ENCODE measurements at regions not wholly inside any gene's neighbourhood (a gene's known extent, or its start where the extent isn't known, plus 50 kb on each side); places are given as distances from the start of the nearest gene placed in this dataset.

GRCh38 chr4:63607169-63607872 is 801.9 kb downstream of the TECRL start:
- Histone ChIP-seq H3K36me3 (no peaks in the 10 kb centered on the region), H3K9me3 (no peaks in the 10 kb centered on the region), H3K4me1 (no peaks in the 10 kb centered on the region), H3K27ac (no peak overlapping the region), H3K27me3 (no peaks in the 10 kb centered on the region), H3K4me3 (no peak overlapping the region)
- DNase-seq: no peak
- TF ChIP-seq, protein P1, sequence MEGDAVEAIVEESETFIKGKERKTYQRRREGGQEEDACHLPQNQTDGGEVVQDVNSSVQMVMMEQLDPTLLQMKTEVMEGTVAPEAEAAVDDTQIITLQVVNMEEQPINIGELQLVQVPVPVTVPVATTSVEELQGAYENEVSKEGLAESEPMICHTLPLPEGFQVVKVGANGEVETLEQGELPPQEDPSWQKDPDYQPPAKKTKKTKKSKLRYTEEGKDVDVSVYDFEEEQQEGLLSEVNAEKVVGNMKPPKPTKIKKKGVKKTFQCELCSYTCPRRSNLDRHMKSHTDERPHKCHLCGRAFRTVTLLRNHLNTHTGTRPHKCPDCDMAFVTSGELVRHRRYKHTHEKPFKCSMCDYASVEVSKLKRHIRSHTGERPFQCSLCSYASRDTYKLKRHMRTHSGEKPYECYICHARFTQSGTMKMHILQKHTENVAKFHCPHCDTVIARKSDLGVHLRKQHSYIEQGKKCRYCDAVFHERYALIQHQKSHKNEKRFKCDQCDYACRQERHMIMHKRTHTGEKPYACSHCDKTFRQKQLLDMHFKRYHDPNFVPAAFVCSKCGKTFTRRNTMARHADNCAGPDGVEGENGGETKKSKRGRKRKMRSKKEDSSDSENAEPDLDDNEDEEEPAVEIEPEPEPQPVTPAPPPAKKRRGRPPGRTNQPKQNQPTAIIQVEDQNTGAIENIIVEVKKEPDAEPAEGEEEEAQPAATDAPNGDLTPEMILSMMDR (IDR thresholded peaks at IDR 0.05): no peak
- no peak for TF ChIP-seq POLR2A (IDR thresholded peaks at IDR 0.05)

DNA sequence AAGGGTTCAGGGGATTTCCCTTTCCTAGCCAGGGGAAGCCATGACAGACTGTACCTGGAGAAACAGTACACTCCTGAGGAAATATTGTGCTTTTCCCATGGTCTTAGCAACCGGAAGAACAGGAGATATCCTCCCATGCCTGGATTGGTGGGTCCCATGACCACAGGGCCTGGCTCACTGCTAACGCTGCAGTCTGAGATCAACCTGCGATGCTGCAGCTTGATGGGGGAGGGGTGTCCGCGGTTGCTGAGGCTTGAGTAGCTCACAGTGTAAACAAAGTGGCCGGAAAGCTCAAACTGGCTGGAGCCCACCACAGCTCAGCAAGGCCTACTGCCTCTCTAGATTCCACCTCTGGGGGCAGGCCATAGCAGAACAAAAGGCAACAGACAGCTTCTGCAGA is 819.5 kb downstream of the TECRL start:
- Histone ChIP-seq H3K27me3 (no peaks in the 10 kb centered on the region), H3K4me3 (no peak overlapping the region), H3K9me3 (no peaks in the 10 kb centered on the region), H3K4me1 (no peaks in the 10 kb centered on the region), H3K27ac (no peak overlapping the region), H3K36me3 (no peaks in the 10 kb centered on the region)
- no peak for DNase-seq
- no peak for TF ChIP-seq POLR2A (IDR thresholded peaks at IDR 0.05)
- TF ChIP-seq, protein P1 (IDR thresholded peaks at IDR 0.05): no peak

GRCh38 chr4:63583561-63583960 is 825.7 kb downstream of the TECRL start:
- no peak overlapping the region for H3K27ac ChIP-seq
- H3K27me3 ChIP-seq: no peaks in the 10 kb centered on the region
- no peak for TF ChIP-seq POLR2A (IDR thresholded peaks at IDR 0.05)
- TF ChIP-seq, protein P1 (IDR thresholded peaks at IDR 0.05): no peak
- no peaks in the 10 kb centered on the region for H3K4me1 ChIP-seq
- H3K9me3 ChIP-seq: no peaks in the 10 kb centered on the region
- H3K36me3 ChIP-seq: no peaks in the 10 kb centered on the region
- no peak for DNase-seq
- no peak overlapping the region for H3K4me3 ChIP-seq

- Histone ChIP-seq H3K9me3 (no peaks in the 10 kb centered on the region), H3K4me1 (no peaks in the 10 kb centered on the region), H3K27ac (no peak overlapping the region), H3K36me3 (no peaks in the 10 kb centered on the region), H3K4me3 (no peak overlapping the region), H3K27me3 (no peaks in the 10 kb centered on the region)
- TF ChIP-seq, protein P1 (IDR thresholded peaks at IDR 0.05): no peak
- TF ChIP-seq POLR2A (IDR thresholded peaks at IDR 0.05): no peak
- no peak for DNase-seq
Observed at GRCh38 chr4:63583007-63583406, 826.2 kb downstream of the TECRL start.

GRCh38 chr4:63580796-63581475 is 828.3 kb downstream of the TECRL start:
- Histone ChIP-seq H3K36me3 (no peaks in the 10 kb centered on the region), H3K9me3 (peaks cover 0 to under 1% (median 0%) of the 10 kb centered on the region in 4 donors), H3K27me3 (no peaks in the 10 kb centered on the region), H3K27ac (no peak overlapping the region), H3K4me3 (no peak overlapping the region), H3K4me1 (no peaks in the 10 kb centered on the region)
- no peak for TF ChIP-seq POLR2A (IDR thresholded peaks at IDR 0.05)
- no peak for DNase-seq

DNA sequence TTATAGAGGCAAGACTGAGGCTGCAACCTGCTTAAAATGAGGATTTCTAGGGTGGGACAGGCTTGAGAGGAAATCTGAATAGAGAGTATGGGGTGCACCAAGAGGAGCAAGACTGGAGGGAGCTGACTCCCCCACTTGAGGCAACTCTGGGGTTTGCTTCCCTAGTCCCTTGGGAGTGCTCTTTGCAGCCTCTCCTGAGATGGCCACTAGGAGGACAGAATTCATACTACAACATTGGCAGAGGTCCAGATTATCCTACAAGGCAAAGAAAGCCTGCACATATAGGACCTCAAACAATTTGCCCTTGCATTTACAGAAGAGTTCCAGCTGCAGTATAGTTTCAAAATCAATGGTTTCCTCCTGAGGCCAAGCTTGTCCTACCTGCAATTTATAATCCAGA is 830.9 kb downstream of the TECRL start:
- H3K36me3 ChIP-seq: no peaks in the 10 kb centered on the region
- no peak for TF ChIP-seq POLR2A (IDR thresholded peaks at IDR 0.05)
- TF ChIP-seq, protein P1 (IDR thresholded peaks at IDR 0.05): no peak
- H3K4me1 ChIP-seq: no peaks in the 10 kb centered on the region
- no peak overlapping the region for H3K27ac ChIP-seq
- no peak for DNase-seq
- no peak overlapping the region for H3K4me3 ChIP-seq
- H3K9me3 ChIP-seq: peaks cover 0 to 6% (median 0%) of the 10 kb centered on the region in 4 donors
- H3K27me3 ChIP-seq: no peaks in the 10 kb centered on the region

Data from Peyer's patch (tissue), 4 donors.